ENCODE measurements at regions not wholly inside any gene's neighbourhood (a gene's known extent, or its start where the extent isn't known, plus 50 kb on each side); places are given as distances from the start of the nearest gene placed in this dataset.
"Not testable (repeated sequence)": the region's sequence is repeated elsewhere in the genome, so short reads cannot be mapped to it uniquely, and the experiment has no call there.

GRCh38 chr21:18776936-18777335 lies 373.4 kb upstream of the TMPRSS15 start:
- CTCF ChIA-PET = no interaction called here
- no peaks in the 10 kb centered on the region for H3K9me3 Mint-ChIP-seq (ENCODE audit: insufficient read depth)
- H3K27me3 Mint-ChIP-seq (ENCODE audit: low read depth) = no peaks in the 10 kb centered on the region
- no peak overlapping the region for H3K4me3 Mint-ChIP-seq
- no peak for ATAC-seq
- H3K36me3 Mint-ChIP-seq (ENCODE audit: low read depth) = no peaks in the 10 kb centered on the region
- POLR2A ChIA-PET = no interaction called here
- no peaks in the 10 kb centered on the region for H3K4me1 Mint-ChIP-seq (ENCODE audit: low read depth)
- H3K27ac Mint-ChIP-seq = no peak overlapping the region
- DNase-seq = no peak

GRCh38 chr21:18782721-18783120 lies 379.1 kb upstream of the TMPRSS15 start:
- Mint-ChIP-seq H3K9me3 (ENCODE audit: insufficient read depth) (peaks cover 9% of the 10 kb centered on the region), H3K27ac (no peak overlapping the region), H3K36me3 (ENCODE audit: low read depth) (no peaks in the 10 kb centered on the region), H3K4me3 (no peak overlapping the region), H3K27me3 (ENCODE audit: low read depth) (no peaks in the 10 kb centered on the region), H3K4me1 (ENCODE audit: low read depth) (no peaks in the 10 kb centered on the region)
- ChIA-PET POLR2A (no interaction called here), CTCF (no interaction called here)
- DNase-seq = no peak
- no peak for ATAC-seq

- no peak overlapping the region for H3K4me3 Mint-ChIP-seq
- ATAC-seq (no peak), DNase-seq (no peak)
- no peaks in the 10 kb centered on the region for H3K4me1 Mint-ChIP-seq (ENCODE audit: low read depth)
- no peaks in the 10 kb centered on the region for H3K36me3 Mint-ChIP-seq (ENCODE audit: low read depth)
- ChIA-PET CTCF (no interaction called here), POLR2A (no interaction called here)
- no peak overlapping the region for H3K27ac Mint-ChIP-seq
- H3K9me3 Mint-ChIP-seq (ENCODE audit: insufficient read depth) = peaks cover 9% of the 10 kb centered on the region
- no peaks in the 10 kb centered on the region for H3K27me3 Mint-ChIP-seq (ENCODE audit: low read depth)
Observed at GRCh38 chr21:18801468-18801867, 397.9 kb upstream of the TMPRSS15 start.

GRCh38 chr21:18803624-18804023 lies 400.0 kb upstream of the TMPRSS15 start:
- no peaks in the 10 kb centered on the region for H3K4me1 Mint-ChIP-seq (ENCODE audit: low read depth)
- no peak overlapping the region for H3K27ac Mint-ChIP-seq
- ATAC-seq (no peak), DNase-seq (no peak)
- H3K27me3 Mint-ChIP-seq (ENCODE audit: low read depth) = no peaks in the 10 kb centered on the region
- no peak overlapping the region for H3K4me3 Mint-ChIP-seq
- H3K9me3 Mint-ChIP-seq (ENCODE audit: insufficient read depth) = peaks cover 9% of the 10 kb centered on the region
- H3K36me3 Mint-ChIP-seq (ENCODE audit: low read depth) = no peaks in the 10 kb centered on the region
- CTCF ChIA-PET = no interaction called here
- POLR2A ChIA-PET = no interaction called here

GRCh38 chr21:18810136-18810535 lies 406.6 kb upstream of the TMPRSS15 start:
- Mint-ChIP-seq H3K27me3 (ENCODE audit: low read depth) (no peaks in the 10 kb centered on the region), H3K27ac (no peak overlapping the region), H3K9me3 (ENCODE audit: insufficient read depth) (peaks cover 16% of the 10 kb centered on the region), H3K4me1 (ENCODE audit: low read depth) (no peaks in the 10 kb centered on the region), H3K4me3 (no peak overlapping the region), H3K36me3 (ENCODE audit: low read depth) (no peaks in the 10 kb centered on the region)
- ChIA-PET CTCF (no interaction called here), POLR2A (no interaction called here)
- DNase-seq (no peak), ATAC-seq (no peak)

- Mint-ChIP-seq H3K36me3 (ENCODE audit: low read depth) (no peaks in the 10 kb centered on the region), H3K27me3 (ENCODE audit: low read depth) (no peaks in the 10 kb centered on the region), H3K27ac (no peak overlapping the region), H3K4me1 (ENCODE audit: low read depth) (no peaks in the 10 kb centered on the region), H3K9me3 (ENCODE audit: insufficient read depth) (peaks cover 10% of the 10 kb centered on the region), H3K4me3 (no peak overlapping the region)
- CTCF ChIA-PET = no interaction called here
- no peak for DNase-seq
- ATAC-seq = no peak
- POLR2A ChIA-PET = no interaction called here
Observed at GRCh38 chr21:18812308-18812707, 408.7 kb upstream of the TMPRSS15 start.

- ChIA-PET CTCF (no interaction called here), POLR2A (no interaction called here)
- ATAC-seq (no peak), DNase-seq (no peak)
- Mint-ChIP-seq H3K36me3 (ENCODE audit: low read depth) (no peaks in the 10 kb centered on the region), H3K4me1 (ENCODE audit: low read depth) (no peaks in the 10 kb centered on the region), H3K9me3 (ENCODE audit: insufficient read depth) (peaks cover 15% of the 10 kb centered on the region), H3K27me3 (ENCODE audit: low read depth) (no peaks in the 10 kb centered on the region), H3K4me3 (no peak overlapping the region), H3K27ac (no peak overlapping the region)
Observed at GRCh38 chr21:18819507-18819906, 415.9 kb upstream of the TMPRSS15 start.

- CTCF ChIA-PET = no interaction called here
- DNase-seq = no peak
- no peak for ATAC-seq
- no peaks in the 10 kb centered on the region for H3K27me3 Mint-ChIP-seq (ENCODE audit: low read depth)
- no peaks in the 10 kb centered on the region for H3K36me3 Mint-ChIP-seq (ENCODE audit: low read depth)
- peaks cover 29% of the 10 kb centered on the region for H3K9me3 Mint-ChIP-seq (ENCODE audit: insufficient read depth)
- no peaks in the 10 kb centered on the region for H3K4me1 Mint-ChIP-seq (ENCODE audit: low read depth)
- POLR2A ChIA-PET = no interaction called here
- H3K27ac Mint-ChIP-seq = no peak overlapping the region
- no peak overlapping the region for H3K4me3 Mint-ChIP-seq
Observed at GRCh38 chr21:18826562-18826961, 423.0 kb upstream of the TMPRSS15 start.

GRCh38 chr21:18831942-18832676 lies 428.5 kb upstream of the TMPRSS15 start:
- Mint-ChIP-seq H3K27ac (no peak overlapping the region), H3K4me1 (ENCODE audit: low read depth) (no peaks in the 10 kb centered on the region), H3K9me3 (ENCODE audit: insufficient read depth) (peaks cover 6% of the 10 kb centered on the region), H3K36me3 (ENCODE audit: low read depth) (no peaks in the 10 kb centered on the region), H3K27me3 (ENCODE audit: low read depth) (no peaks in the 10 kb centered on the region), H3K4me3 (no peak overlapping the region)
- DNase-seq (no peak), ATAC-seq (no peak)
- CTCF ChIA-PET = no interaction called here
- POLR2A ChIA-PET = no interaction called here

- Mint-ChIP-seq H3K4me3 (no peak overlapping the region), H3K27ac (no peak overlapping the region), H3K27me3 (ENCODE audit: low read depth) (no peaks in the 10 kb centered on the region), H3K36me3 (ENCODE audit: low read depth) (no peaks in the 10 kb centered on the region), H3K9me3 (ENCODE audit: insufficient read depth) (peaks cover 8% of the 10 kb centered on the region), H3K4me1 (ENCODE audit: low read depth) (no peaks in the 10 kb centered on the region)
- ChIA-PET POLR2A (no interaction called here), CTCF (no interaction called here)
- DNase-seq = no peak
- ATAC-seq = no peak
Observed at GRCh38 chr21:18832950-18833349, 429.4 kb upstream of the TMPRSS15 start.

GRCh38 chr21:18834121-18834520 lies 430.5 kb upstream of the TMPRSS15 start:
- H3K4me1 Mint-ChIP-seq (ENCODE audit: low read depth); H3K27me3 Mint-ChIP-seq (ENCODE audit: low read depth); POLR2A ChIA-PET; ATAC-seq; CTCF ChIA-PET; H3K4me3 Mint-ChIP-seq; H3K27ac Mint-ChIP-seq; H3K36me3 Mint-ChIP-seq (ENCODE audit: low read depth); DNase-seq: not testable (repeated sequence)
- H3K9me3 Mint-ChIP-seq (ENCODE audit: insufficient read depth) = peaks cover 16% of the 10 kb centered on the region

- no peak overlapping the region for H3K4me3 Mint-ChIP-seq
- DNase-seq = no peak
- ChIA-PET POLR2A (no interaction called here), CTCF (no interaction called here)
- no peak for ATAC-seq
- H3K27ac Mint-ChIP-seq = no peak overlapping the region
- no peaks in the 10 kb centered on the region for H3K27me3 Mint-ChIP-seq (ENCODE audit: low read depth)
- no peaks in the 10 kb centered on the region for H3K4me1 Mint-ChIP-seq (ENCODE audit: low read depth)
- H3K9me3 Mint-ChIP-seq (ENCODE audit: insufficient read depth) = peaks cover 24% of the 10 kb centered on the region
- no peaks in the 10 kb centered on the region for H3K36me3 Mint-ChIP-seq (ENCODE audit: low read depth)
Observed at GRCh38 chr21:18840239-18840638, 436.7 kb upstream of the TMPRSS15 start.

GRCh38 chr21:18857606-18858005 lies 454.0 kb upstream of the TMPRSS15 start:
- not testable (repeated sequence) for H3K27ac Mint-ChIP-seq; DNase-seq; H3K4me1 Mint-ChIP-seq (ENCODE audit: low read depth)

More at GRCh38 chr21:18857606-18858005, 454.0 kb upstream of the TMPRSS15 start:
- POLR2A ChIA-PET; CTCF ChIA-PET; H3K27me3 Mint-ChIP-seq (ENCODE audit: low read depth); H3K4me3 Mint-ChIP-seq; ATAC-seq; H3K36me3 Mint-ChIP-seq (ENCODE audit: low read depth): not testable (repeated sequence)
- H3K9me3 Mint-ChIP-seq (ENCODE audit: insufficient read depth) = peaks cover 27% of the 10 kb centered on the region
